GM21367 (cell line): ENCODE measurements at regions not wholly inside any gene's neighbourhood (a gene's known extent, or its start where the extent isn't known, plus 50 kb on each side); places are given as distances from the start of the nearest gene placed in this dataset.

Experiments
- ATAC-seq: cut with Tn5 transposase; IDR thresholded peaks from one replicate; pipeline ENCODE4 v1.9.1; 2021; ENCODE audit not compliant: unreplicated experiment

GRCh38 chr2:236404346-236404745 is 140.1 kb upstream of the ASB18 start:
- ATAC-seq = no peak

DNA sequence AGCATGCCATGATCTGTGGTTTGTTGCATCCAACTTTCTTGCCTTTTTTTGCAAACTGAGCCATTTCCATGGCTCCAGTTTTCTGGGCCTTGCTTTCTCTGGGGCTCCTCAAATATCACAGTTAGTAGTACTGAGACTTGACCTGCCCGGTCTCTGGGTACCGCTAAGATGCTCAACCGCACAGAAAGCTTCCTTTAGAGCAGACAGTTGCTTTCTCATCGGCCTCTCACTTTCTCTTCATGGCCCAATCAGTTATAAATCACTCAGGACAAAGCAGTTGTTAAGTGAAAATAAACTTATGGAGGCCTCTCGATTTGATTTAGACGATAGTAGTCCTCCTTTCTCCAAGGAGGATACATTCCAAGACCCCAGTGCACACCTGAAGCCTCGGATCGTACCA is 141.2 kb upstream of the ASB18 start:
- ATAC-seq = no peak

DNA sequence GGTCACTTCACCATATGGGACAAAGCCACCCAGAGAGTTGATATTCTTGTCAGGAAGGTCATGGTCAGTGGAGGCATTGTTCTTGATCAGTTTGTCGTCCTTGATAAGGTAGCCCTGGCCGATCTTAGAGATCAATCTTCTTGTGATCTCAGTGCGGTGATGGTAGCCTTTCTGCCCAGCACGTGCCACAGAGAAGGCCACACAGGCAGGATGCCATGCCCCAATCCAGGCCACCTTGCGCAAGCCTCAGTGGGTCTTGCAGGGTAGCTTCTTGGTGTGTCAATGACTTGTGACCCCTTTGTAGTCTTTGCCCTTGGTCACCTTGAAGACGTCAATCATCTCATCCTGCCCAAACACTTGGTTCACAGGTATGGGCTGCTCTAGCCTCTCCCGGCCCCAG is 143.9 kb upstream of the ASB18 start:
- ATAC-seq = no peak

GRCh38 chr2:236408786-236409185 is 144.6 kb upstream of the ASB18 start:
- ATAC-seq = no peak

- ATAC-seq = no peak
These were observed 151.7 kb upstream of the ASB18 start for GRCh38 chr2:236415684-236416444.

DNA sequence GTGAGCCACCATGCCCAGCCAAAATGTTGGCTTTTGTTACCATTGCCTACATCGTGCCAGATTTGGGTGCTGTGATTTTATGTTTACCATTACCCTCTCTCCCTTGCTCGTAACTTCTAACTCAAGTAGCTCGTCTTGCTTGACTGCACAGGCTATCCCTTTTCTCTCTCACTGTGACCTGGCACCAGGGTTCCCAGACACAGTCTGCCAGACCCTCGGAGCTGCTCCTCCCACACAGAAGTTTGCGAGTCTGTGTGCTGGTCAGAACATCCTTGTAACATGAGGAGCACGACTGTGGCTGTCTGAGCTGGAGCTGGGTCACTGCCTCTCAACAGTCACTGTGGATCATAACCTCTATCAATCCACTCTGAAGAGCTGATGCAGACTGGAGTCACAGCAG is 152.5 kb upstream of the ACKR3 start:
- no peak for ATAC-seq

- no peak for ATAC-seq
These were observed 139.0 kb upstream of the ACKR3 start for GRCh38 chr2:236430584-236430983.

DNA sequence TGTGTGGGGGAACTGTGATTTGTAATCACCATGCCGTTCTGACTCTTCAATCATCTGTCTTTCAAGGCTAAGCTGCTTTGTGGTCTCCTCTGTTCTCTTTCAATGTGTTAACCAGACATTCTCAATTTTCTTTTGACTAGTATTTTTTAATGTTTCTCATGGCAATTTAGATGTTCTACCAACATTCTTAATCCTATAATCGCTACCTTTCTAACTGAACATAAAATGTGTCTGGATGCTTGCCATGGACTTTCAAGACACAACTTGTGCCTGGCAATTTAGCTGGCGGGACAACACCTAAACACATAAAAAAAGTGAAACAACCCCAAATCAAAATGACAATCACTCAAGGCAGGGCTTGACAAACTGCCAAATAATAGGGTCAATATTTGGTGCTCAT is 135.0 kb upstream of the ACKR3 start:
- no peak for ATAC-seq

DNA sequence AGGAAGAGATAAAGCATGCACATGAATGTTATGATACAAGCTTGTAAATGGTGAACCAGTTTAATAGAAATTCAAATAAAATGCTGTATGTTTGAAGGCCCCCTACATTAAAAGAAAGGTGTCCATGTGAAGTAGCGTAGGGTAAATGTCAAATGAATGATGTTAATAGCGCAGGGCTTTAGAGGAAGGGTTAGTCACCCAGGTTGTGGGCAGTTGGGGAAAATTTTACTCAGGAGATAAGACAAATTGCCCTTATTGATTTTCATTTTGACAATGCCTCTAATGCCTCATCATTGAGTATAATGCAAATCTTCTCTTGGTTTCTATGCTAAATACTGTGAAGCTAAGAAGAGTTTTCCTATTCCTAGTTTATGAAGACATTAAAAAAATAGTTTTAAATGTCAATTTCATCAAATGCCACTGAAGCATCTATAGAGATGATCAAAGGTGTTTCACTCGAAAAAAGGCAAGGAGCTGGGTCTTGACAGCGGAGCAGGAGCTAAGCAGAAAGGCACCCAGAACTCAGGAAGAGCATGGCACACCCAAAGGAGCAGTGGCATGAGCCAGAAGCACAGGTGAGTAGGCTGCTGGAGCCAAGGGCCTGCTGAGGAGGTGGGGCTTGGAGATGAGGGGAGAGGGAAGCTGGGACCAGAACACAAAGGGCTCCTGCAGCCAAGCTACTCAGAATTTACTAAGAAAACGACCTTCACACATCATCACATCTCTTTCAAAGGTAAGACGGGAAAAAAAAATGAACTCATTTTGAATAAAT is 129.3 kb upstream of the ACKR3 start:
- no peak for ATAC-seq

GRCh38 chr2:236444187-236444586 is 125.4 kb upstream of the ACKR3 start:
- ATAC-seq = no peak

- no peak for ATAC-seq
These were observed 123.9 kb upstream of the ACKR3 start for GRCh38 chr2:236445678-236446077.

GRCh38 chr2:236446521-236446920 is 123.1 kb upstream of the ACKR3 start:
- no peak for ATAC-seq

GRCh38 chr2:236449167-236449761 is 120.4 kb upstream of the ACKR3 start:
- no peak for ATAC-seq

DNA sequence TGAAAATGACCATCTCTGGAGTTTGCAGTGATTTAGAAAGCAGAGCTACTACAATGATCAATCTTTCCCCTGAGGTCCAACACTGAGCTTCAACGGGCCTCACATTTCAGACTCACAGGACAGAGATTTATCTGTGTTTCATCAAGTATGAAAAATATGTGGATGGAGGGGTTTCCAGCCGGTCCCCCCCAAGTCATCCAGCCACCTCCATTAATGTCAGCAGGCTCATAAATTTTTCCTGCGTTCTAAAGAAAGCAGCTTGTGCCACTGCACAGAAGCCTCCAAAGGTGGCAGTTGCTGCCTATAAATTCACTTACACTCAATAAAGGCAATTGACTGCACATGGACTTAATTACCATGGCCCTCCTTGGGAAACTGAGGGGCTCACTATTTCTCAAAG is 117.4 kb upstream of the ACKR3 start:
- ATAC-seq = no peak

GRCh38 chr2:236454076-236454475 is 115.5 kb upstream of the ACKR3 start:
- ATAC-seq = no peak

DNA sequence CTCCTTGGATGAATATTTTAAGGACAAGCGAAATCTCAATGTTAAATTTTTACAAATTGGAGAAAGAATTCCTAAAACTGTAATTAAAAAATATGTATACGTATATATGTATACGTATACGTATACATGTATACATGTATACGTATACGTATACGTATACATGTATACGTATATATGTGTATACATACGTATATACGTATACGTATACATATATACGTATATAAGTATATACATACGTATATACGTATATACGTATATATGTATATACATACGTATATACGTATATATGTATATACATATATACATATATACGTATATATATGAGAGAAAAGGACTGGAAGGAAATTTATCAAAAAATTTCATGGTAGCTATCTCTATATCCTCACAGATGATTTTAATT is 110.2 kb upstream of the ACKR3 start:
- no peak for ATAC-seq

GRCh38 chr2:236464140-236464539 is 105.5 kb upstream of the ACKR3 start:
- no peak for ATAC-seq

DNA sequence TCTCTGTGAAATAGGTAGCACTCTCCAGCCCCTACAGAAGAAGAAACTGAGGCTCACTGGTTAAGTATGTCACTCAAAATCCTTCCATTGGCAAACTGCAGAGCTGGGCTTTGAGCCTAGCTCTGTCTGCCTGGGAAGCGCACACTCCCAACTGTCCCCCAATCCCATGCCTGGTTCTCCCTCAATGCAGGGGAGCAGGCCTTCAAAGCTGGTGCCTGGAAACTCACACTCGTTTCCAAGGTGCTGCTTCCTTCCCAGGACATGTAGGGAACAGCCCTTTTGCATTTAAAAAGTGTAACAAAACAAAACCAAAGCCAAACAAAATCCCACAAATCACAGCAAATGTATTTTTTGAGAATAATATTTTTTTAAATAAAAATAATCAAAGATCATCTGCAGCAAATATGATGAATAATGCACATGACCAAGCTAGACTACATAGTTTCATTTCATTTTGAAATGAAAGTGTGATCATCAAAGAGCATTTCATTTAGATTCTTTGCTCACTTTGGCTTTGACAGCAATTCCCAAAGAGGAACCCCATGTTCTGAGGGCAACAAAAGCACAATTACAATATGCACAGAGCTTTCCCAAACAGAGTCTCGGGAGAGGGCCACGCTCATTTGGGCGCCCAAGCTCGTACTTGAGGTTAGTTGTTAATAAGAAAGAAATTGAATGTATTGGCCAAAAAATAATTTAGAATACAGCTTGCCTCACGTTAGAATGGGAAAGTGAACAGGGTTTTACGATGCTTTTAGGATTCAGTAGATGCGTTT is 96.7 kb upstream of the ACKR3 start:
- ATAC-seq = no peak

DNA sequence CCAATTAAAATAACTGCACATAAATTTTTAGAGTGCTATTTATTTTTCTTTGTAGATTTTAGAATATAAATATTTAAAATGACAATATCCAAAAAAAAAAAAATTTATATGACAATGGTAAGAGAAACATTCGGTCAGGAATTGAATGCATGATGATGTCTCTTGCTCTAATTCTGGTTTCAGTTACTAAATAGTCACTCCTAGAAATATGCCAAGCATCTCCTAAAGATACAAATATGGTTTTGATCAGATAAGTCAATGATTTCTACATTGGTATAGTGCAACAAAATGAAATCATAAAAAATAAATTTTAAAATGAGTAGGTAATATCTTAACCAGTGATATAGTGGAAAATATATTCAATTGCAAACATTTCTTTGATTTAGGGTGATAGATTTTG is 95.9 kb upstream of the ACKR3 start:
- ATAC-seq = no peak

GRCh38 chr2:236479814-236480213 is 89.8 kb upstream of the ACKR3 start:
- no peak for ATAC-seq

- no peak for ATAC-seq
These were observed 86.5 kb upstream of the ACKR3 start for GRCh38 chr2:236483102-236483501.
